ENCODE measurements at regions not wholly inside any gene's neighbourhood (a gene's known extent, or its start where the extent isn't known, plus 50 kb on each side); places are given as distances from the start of the nearest gene placed in this dataset.
"Not testable (repeated sequence)": the region's sequence is repeated elsewhere in the genome, so short reads cannot be mapped to it uniquely, and the experiment has no call there.

DNA sequence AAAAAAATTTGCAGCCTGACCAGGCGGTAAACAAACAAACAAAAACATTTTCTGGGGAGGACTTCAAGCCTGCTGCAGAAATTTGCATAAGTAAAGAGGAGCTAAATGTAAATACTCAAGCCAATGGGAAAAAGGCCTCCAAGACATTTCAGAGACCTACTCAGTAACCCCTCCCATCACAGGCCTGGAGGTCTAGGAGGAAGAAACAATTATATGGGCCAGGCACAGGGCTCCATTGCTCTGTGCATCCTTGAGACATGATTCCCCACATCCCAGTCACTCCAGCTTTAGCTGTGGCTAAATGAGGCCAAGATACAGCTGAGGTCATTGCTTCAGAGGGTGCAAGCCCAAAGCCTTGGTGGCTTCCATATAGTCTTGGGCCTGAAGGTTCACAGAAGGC, 793.4 kb downstream of the SLITRK1 start:
- H3K4me1 Mint-ChIP-seq, result no peaks in the 10 kb centered on the region
- peaks cover 0 to 2% (median 0%) of the 10 kb centered on the region in 3 donors for H3K27me3 Mint-ChIP-seq (ENCODE audit: low read depth in 3 of 3)
- peaks cover 1 to 48% (median 30%) of the 10 kb centered on the region in 6 donors for H3K9me3 Mint-ChIP-seq
- H3K4me3 Mint-ChIP-seq, result no peak overlapping the region
- H3K27ac Mint-ChIP-seq, result no peak overlapping the region
- H3K36me3 Mint-ChIP-seq, result no peaks in the 10 kb centered on the region
- no peak for DNase-seq

GRCh38 chr13:83086948-83087347, 795.3 kb downstream of the SLITRK1 start:
- H3K4me3 Mint-ChIP-seq, result no peak overlapping the region

DNA sequence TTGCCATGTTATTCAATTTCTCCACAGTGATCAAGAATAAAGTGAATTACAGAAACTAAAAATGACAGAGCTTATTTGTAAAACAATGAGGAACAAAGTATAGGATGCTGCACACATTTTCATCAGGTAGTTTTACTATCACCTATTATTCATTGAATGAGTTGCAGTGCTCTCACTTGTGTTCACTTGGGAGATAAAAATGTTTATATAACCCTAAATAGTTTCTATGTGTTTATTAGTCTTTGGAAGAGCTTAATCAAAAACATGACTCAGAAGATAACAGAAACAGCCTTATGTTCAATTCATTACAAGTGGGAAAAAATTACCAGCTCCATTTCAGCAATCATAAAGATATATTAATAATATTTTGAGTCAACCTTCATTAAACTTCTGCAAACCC, 796.2 kb downstream of the SLITRK1 start:
- H3K9me3 Mint-ChIP-seq, result peaks cover 1 to 42% (median 25%) of the 10 kb centered on the region in 6 donors
- H3K4me1 Mint-ChIP-seq, result no peaks in the 10 kb centered on the region
- H3K4me3 Mint-ChIP-seq, result no peak overlapping the region
- H3K27ac Mint-ChIP-seq, result no peak overlapping the region
- no peaks in the 10 kb centered on the region for H3K36me3 Mint-ChIP-seq
- DNase-seq, result no peak
- H3K27me3 Mint-ChIP-seq (ENCODE audit: low read depth in 3 of 3), result peaks cover 0 to 2% (median 0%) of the 10 kb centered on the region in 3 donors

More at GRCh38 chr13:83086948-83087347, 795.3 kb downstream of the SLITRK1 start:
- peaks cover 1 to 44% (median 29%) of the 10 kb centered on the region in 6 donors for H3K9me3 Mint-ChIP-seq
- no peak overlapping the region for H3K27ac Mint-ChIP-seq
- no peak for DNase-seq
- H3K36me3 Mint-ChIP-seq, result no peaks in the 10 kb centered on the region
- no peaks in the 10 kb centered on the region for H3K4me1 Mint-ChIP-seq
- peaks cover 0 to 2% (median 0%) of the 10 kb centered on the region in 3 donors for H3K27me3 Mint-ChIP-seq (ENCODE audit: low read depth in 3 of 3)

GRCh38 chr13:83085186-83085900, 796.9 kb downstream of the SLITRK1 start:
- Mint-ChIP-seq H3K27ac (no peak overlapping the region), H3K9me3 (peaks cover 0 to 42% (median 22%) of the 10 kb centered on the region in 6 donors), H3K4me3 (no peak overlapping the region), H3K4me1 (no peaks in the 10 kb centered on the region), H3K36me3 (no peaks in the 10 kb centered on the region), H3K27me3 (ENCODE audit: low read depth in 3 of 3) (no peaks in the 10 kb centered on the region)
- no peak for DNase-seq

- H3K27ac Mint-ChIP-seq, result no peak overlapping the region
- H3K4me1 Mint-ChIP-seq, result no peaks in the 10 kb centered on the region
- no peaks in the 10 kb centered on the region for H3K27me3 Mint-ChIP-seq (ENCODE audit: low read depth in 3 of 3)
- DNase-seq, result no peak
- H3K36me3 Mint-ChIP-seq, result no peaks in the 10 kb centered on the region
- peaks cover 0 to 39% (median 18%) of the 10 kb centered on the region in 6 donors for H3K9me3 Mint-ChIP-seq
- H3K4me3 Mint-ChIP-seq, result no peak overlapping the region
Observed at GRCh38 chr13:83077499-83077898, 804.8 kb downstream of the SLITRK1 start.

GRCh38 chr13:83073930-83074329, 808.3 kb downstream of the SLITRK1 start:
- not testable (repeated sequence) for H3K27me3 Mint-ChIP-seq (ENCODE audit: low read depth in 3 of 3); H3K4me1 Mint-ChIP-seq; H3K36me3 Mint-ChIP-seq; H3K4me3 Mint-ChIP-seq; DNase-seq; H3K27ac Mint-ChIP-seq
- peaks cover 5 to 39% (median 14%) of the 10 kb centered on the region in 6 donors for H3K9me3 Mint-ChIP-seq

DNA sequence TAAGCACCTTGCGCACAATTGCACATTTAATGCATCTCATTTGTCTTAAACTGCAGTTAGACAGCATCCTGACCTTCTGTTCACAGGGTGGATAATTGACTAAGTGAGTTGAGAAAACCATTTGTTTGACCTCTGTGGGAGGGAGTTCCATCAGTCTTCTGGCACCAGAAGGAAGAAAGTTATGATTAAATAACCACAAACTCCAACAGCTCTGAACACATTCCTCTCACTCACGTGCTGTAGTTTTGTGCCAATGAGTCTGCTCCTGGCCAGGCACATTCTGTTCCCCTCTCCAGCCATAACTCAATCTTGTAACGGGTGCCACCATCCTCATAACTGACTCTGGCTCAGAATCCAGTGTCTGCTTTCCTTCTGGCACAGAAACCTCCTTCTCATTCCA, 817.2 kb downstream of the SLITRK1 start:
- H3K36me3 Mint-ChIP-seq, result no peaks in the 10 kb centered on the region
- H3K9me3 Mint-ChIP-seq, result peaks cover 3 to 23% (median 20%) of the 10 kb centered on the region in 6 donors
- no peaks in the 10 kb centered on the region for H3K4me1 Mint-ChIP-seq
- no peak overlapping the region for H3K27ac Mint-ChIP-seq
- peaks cover 0 to 1% (median 0%) of the 10 kb centered on the region in 3 donors for H3K27me3 Mint-ChIP-seq (ENCODE audit: low read depth in 3 of 3)
- DNase-seq, result no peak
- no peak overlapping the region for H3K4me3 Mint-ChIP-seq

DNA sequence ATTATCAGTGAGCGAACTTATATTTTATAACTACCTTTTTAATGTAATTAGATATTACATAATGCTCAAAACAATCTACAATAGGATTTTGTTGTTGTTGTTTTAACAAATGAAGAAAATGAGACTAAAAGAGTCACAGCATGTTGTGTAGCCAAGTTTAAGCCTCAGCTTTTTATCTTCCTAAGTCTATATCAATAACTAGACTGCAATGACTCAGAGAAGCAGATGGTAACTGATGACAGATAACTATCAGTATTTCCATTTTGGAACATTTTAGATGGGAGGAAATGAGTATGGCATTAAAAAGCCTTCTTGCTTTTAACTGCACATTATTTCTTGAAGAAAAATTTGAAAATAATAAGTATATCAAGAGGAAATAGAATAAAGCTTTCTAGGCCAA, 825.2 kb downstream of the SLITRK1 start:
- Mint-ChIP-seq H3K4me3 (no peak overlapping the region), H3K27me3 (ENCODE audit: low read depth in 3 of 3) (no peaks in the 10 kb centered on the region), H3K36me3 (peaks cover 0 to 3% (median 0%) of the 10 kb centered on the region in 3 donors), H3K9me3 (peaks cover 2 to 14% (median 9%) of the 10 kb centered on the region in 6 donors), H3K4me1 (no peaks in the 10 kb centered on the region), H3K27ac (no peak overlapping the region)
- DNase-seq, result no peak

- Mint-ChIP-seq H3K27ac (no peak overlapping the region), H3K36me3 (peaks cover 0 to 3% (median 0%) of the 10 kb centered on the region in 3 donors), H3K27me3 (ENCODE audit: low read depth in 3 of 3) (no peaks in the 10 kb centered on the region), H3K4me1 (no peaks in the 10 kb centered on the region), H3K4me3 (no peak overlapping the region), H3K9me3 (peaks cover 2 to 17% (median 9%) of the 10 kb centered on the region in 6 donors)
- DNase-seq, result no peak
Observed at GRCh38 chr13:83056269-83056668, 826.0 kb downstream of the SLITRK1 start.

DNA sequence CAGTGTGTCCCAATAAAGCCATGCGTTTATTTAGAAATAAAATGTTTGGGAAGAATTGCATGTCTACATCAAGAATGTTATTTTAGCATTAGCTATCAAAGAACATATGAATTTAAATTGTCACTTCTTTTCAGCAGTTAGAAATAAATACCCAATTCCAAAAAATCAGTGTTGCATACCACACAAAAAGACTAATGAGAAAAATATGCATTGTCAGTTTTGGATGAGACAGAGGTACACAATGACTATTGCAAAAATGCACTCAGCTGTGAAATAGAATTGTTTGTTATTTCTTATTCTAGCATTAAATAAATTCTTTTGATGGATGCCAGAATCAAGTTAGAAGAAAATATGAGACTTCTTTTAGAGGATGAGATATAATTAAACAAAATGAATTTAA, 833.9 kb downstream of the SLITRK1 start:
- no peak for DNase-seq
- Mint-ChIP-seq H3K27me3 (ENCODE audit: low read depth in 3 of 3) (no peaks in the 10 kb centered on the region), H3K9me3 (peaks cover 4 to 26% (median 18%) of the 10 kb centered on the region in 6 donors), H3K4me1 (no peaks in the 10 kb centered on the region), H3K4me3 (no peak overlapping the region), H3K36me3 (no peaks in the 10 kb centered on the region), H3K27ac (no peak overlapping the region)

DNA sequence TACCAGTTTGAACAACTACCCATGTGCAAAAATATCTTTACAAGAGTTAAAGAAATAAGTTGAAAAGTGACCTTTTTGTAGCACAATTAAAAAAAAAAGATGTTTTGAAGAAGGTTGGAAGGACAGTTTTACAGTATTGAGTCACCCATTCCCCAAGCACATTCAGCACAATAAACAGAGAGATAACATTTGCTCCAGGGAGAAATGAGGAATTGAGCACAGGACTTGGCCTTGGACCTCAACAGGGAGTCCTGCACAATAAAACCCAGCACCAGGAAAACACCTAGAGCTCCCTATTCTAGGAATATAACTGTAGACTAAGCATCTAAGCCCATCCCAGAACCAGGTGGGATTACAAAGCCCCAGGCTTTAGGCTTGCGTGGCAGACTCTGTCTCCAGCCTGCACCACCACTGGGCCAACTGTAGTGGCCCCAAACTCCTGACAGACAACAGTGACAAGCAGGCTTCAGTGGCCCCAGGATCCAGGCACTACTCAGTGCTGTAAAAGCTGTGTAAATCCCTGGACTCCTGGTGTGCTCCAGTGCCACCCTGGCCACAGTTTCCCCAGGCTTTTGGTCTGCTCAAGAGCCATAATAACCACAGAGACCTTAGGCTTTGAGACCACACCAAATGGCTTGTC, 857.2 kb downstream of the SLITRK1 start:
- no peak overlapping the region for H3K4me3 Mint-ChIP-seq

GRCh38 chr13:83024232-83024631, 858.0 kb downstream of the SLITRK1 start:
- DNase-seq, result no peak
- H3K4me1 Mint-ChIP-seq, result no peaks in the 10 kb centered on the region
- H3K9me3 Mint-ChIP-seq, result peaks cover 10 to 47% (median 20%) of the 10 kb centered on the region in 6 donors
- H3K27me3 Mint-ChIP-seq (ENCODE audit: low read depth in 3 of 3), result peaks cover 0 to 2% (median 2%) of the 10 kb centered on the region in 3 donors
- H3K27ac Mint-ChIP-seq, result no peak overlapping the region
- H3K4me3 Mint-ChIP-seq, result no peak overlapping the region
- no peaks in the 10 kb centered on the region for H3K36me3 Mint-ChIP-seq

More for the DNA sequence above, 857.2 kb downstream of the SLITRK1 start:
- Mint-ChIP-seq H3K27me3 (ENCODE audit: low read depth in 3 of 3) (peaks cover 0 to 3% (median 0%) of the 10 kb centered on the region in 3 donors), H3K9me3 (peaks cover 9 to 42% (median 20%) of the 10 kb centered on the region in 6 donors), H3K27ac (no peak overlapping the region), H3K36me3 (no peaks in the 10 kb centered on the region), H3K4me1 (no peaks in the 10 kb centered on the region)
- DNase-seq, result no peak

- no peak overlapping the region for H3K4me3 Mint-ChIP-seq
- DNase-seq, result no peak
- peaks cover 0 to 2% (median 2%) of the 10 kb centered on the region in 3 donors for H3K27me3 Mint-ChIP-seq (ENCODE audit: low read depth in 3 of 3)
- no peaks in the 10 kb centered on the region for H3K4me1 Mint-ChIP-seq
- peaks cover 4 to 55% (median 21%) of the 10 kb centered on the region in 6 donors for H3K9me3 Mint-ChIP-seq
- H3K27ac Mint-ChIP-seq, result no peak overlapping the region
- no peaks in the 10 kb centered on the region for H3K36me3 Mint-ChIP-seq
Observed at GRCh38 chr13:83019986-83020385, 862.3 kb downstream of the SLITRK1 start.

DNA sequence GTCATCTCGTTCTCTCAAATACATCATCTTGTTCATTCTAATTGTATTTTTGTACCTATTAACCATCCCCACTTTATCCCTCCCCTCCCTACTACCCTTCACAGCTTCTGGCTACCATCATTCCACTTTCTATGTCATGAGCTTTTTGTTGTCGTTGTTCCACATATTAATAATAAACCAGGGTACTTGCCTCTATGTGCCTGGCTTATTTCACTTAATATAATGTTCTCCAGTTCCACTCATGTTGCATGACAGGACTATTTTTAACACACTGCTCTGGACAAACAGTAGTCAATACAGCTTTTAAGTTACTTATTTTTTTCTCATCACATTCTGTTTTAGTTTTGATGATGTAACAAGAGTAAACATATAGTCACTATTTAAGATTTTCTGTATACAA, 872.3 kb downstream of the SLITRK1 start:
- Mint-ChIP-seq H3K4me1 (no peaks in the 10 kb centered on the region), H3K36me3 (no peaks in the 10 kb centered on the region), H3K27ac (no peak overlapping the region), H3K9me3 (peaks cover 5 to 45% (median 20%) of the 10 kb centered on the region in 6 donors), H3K27me3 (ENCODE audit: low read depth in 3 of 3) (peaks cover 0 to 1% (median 0%) of the 10 kb centered on the region in 3 donors), H3K4me3 (no peak overlapping the region)
- no peak for DNase-seq

Data from immature natural killer cell (primary cell).